CD4-positive, alpha-beta T cell treated with Interleukin-4 for 4 hours (primary cell): ENCODE measurements at regions not wholly inside any gene's neighbourhood (a gene's known extent, or its start where the extent isn't known, plus 50 kb on each side); places are given as distances from the start of the nearest gene placed in this dataset.
"Not testable (repeated sequence)": the region's sequence is repeated elsewhere in the genome, so short reads cannot be mapped to it uniquely, and the experiment has no call there.

ENCODE experiments used
- DNase-seq: peaks from one replicate; pipeline ENCODE4 v3.0.0-alpha.2; 2020

- no peak for DNase-seq
These were observed 78.8 kb upstream of the TNFAIP3 start for GRCh38 chr6:137788248-137788647.

- DNase-seq: no peak
These were observed 75.5 kb upstream of the TNFAIP3 start for GRCh38 chr6:137791281-137792159.

GRCh38 chr6:137792160-137793033 is 74.7 kb upstream of the TNFAIP3 start:
- DNase-seq: peak; percentile 49

- no peak for DNase-seq
These were observed 73.1 kb upstream of the TNFAIP3 start for GRCh38 chr6:137793805-137794515.

- no peak for DNase-seq
These were observed 72.4 kb upstream of the TNFAIP3 start for GRCh38 chr6:137794516-137795201.

GRCh38 chr6:137795501-137795900 is 71.6 kb upstream of the TNFAIP3 start:
- DNase-seq: no peak

- DNase-seq: no peak
These were observed 68.8 kb upstream of the TNFAIP3 start for GRCh38 chr6:137798261-137798660.

GRCh38 chr6:137798846-137799245 is 68.2 kb upstream of the TNFAIP3 start:
- peak; percentile 69 for DNase-seq

- DNase-seq: peak; percentile 91
These were observed 67.0 kb upstream of the TNFAIP3 start for GRCh38 chr6:137799950-137800568.

- no peak for DNase-seq
These were observed 66.3 kb upstream of the TNFAIP3 start for GRCh38 chr6:137800762-137801161.

- no peak for DNase-seq
These were observed 65.5 kb upstream of the TNFAIP3 start for GRCh38 chr6:137801352-137802114.

- no peak for DNase-seq
These were observed 64.5 kb upstream of the TNFAIP3 start for GRCh38 chr6:137802408-137803182.

GRCh38 chr6:137804637-137805036 is 62.4 kb upstream of the TNFAIP3 start:
- DNase-seq: no peak

GRCh38 chr6:137805622-137806021 is 61.4 kb upstream of the TNFAIP3 start:
- no peak for DNase-seq

- DNase-seq: no peak
These were observed 60.0 kb upstream of the TNFAIP3 start for GRCh38 chr6:137806914-137807682.

- DNase-seq: no peak
These were observed 58.9 kb upstream of the TNFAIP3 start for GRCh38 chr6:137808191-137808590.

- DNase-seq: no peak
These were observed 58.2 kb upstream of the TNFAIP3 start for GRCh38 chr6:137808836-137809315.

- DNase-seq: not testable (repeated sequence)
These were observed 57.0 kb upstream of the TNFAIP3 start for GRCh38 chr6:137809895-137810553.
